Right atrium auricular region (tissue), 2 donors: ENCODE measurements at regions not wholly inside any gene's neighbourhood (a gene's known extent, or its start where the extent isn't known, plus 50 kb on each side); places are given as distances from the start of the nearest gene placed in this dataset.
A peak's percentile ranks its signal among the peaks of the same experiment; 100 is the strongest.

Experiments
- DNase-seq: peaks from one replicate; pipeline ENCODE4 v3.0.0-alpha.2; 2019; ENCODE audit warnings: low spot score
- H3K27ac ChIP-seq, 2 donors: fragments of 200-600 bp; sonication (generic); 1 replicate in 1 of 2; 2 replicates in 1 of 2; pipeline ENCODE4 v1.5.1; 2016 to 2019
- H3K27me3 ChIP-seq, 2 donors: fragments of 200-600 bp; sonication (generic); one replicate each; pipeline versions ENCODE4 v1.5.1 to v1.6.0; 2017 to 2019
- H3K36me3 ChIP-seq: fragments of 200-600 bp; sonication (generic); one replicate; pipeline ENCODE4 v1.5.1; 2016
- H3K4me1 ChIP-seq, 2 donors: fragments of 200-600 bp; sonication (generic); one replicate each; pipeline versions ENCODE4 v1.5.1 to v1.6.0; 2017 to 2019
- H3K4me3 ChIP-seq, 2 donors: fragments of 200-600 bp; sonication (generic); 1 replicate in 1 of 2; 2 replicates in 1 of 2; pipeline ENCODE4 v1.5.1; 2017 to 2019; ENCODE audit warnings: mild to moderate bottlenecking in 1 of 2, moderate library complexity in 1 of 2
- H3K9me3 ChIP-seq, 2 donors: fragments of 200-600 bp; sonication (generic); one replicate each; pipeline ENCODE4 v1.5.1; 2019
- CTCF ChIP-seq, 2 donors: fragments of 200-600 bp; sonication (generic); IDR thresholded peaks; one replicate each; pipeline ENCODE4 v1.5.1; 2019; ENCODE audit warnings: antibody characterized with exemption in 2 of 2

- no peaks in the 10 kb centered on the region for H3K27me3 ChIP-seq
- TF ChIP-seq CTCF (IDR thresholded peaks at IDR 0.05), result no peak
- no peaks in the 10 kb centered on the region for H3K9me3 ChIP-seq
- DNase-seq, result no peak
- no peaks in the 10 kb centered on the region for H3K36me3 ChIP-seq
- H3K4me3 ChIP-seq, result no peak overlapping the region
- H3K4me1 ChIP-seq, result peaks cover 0 to 25% of the 10 kb centered on the region in 2 donors
- H3K27ac ChIP-seq, result no peak overlapping the region
These were observed 806.9 kb downstream of the TNS3 start for GRCh38 chr7:46775020-46775419.

- H3K27ac ChIP-seq, result peak overlapping the region in 1 of 2 donors; percentile 38
- no peak for DNase-seq
- no peak overlapping the region for H3K4me3 ChIP-seq
- no peaks in the 10 kb centered on the region for H3K36me3 ChIP-seq
- peaks cover 0 to 25% of the 10 kb centered on the region in 2 donors for H3K4me1 ChIP-seq
- TF ChIP-seq CTCF (IDR thresholded peaks at IDR 0.05), result no peak
- no peaks in the 10 kb centered on the region for H3K9me3 ChIP-seq
- no peaks in the 10 kb centered on the region for H3K27me3 ChIP-seq
These were observed 807.4 kb downstream of the TNS3 start for GRCh38 chr7:46774515-46774914.

- DNase-seq, result no peak
- TF ChIP-seq CTCF (IDR thresholded peaks at IDR 0.05), result no peak
- Histone ChIP-seq H3K4me3 (no peak overlapping the region), H3K27me3 (no peaks in the 10 kb centered on the region), H3K27ac (peak overlapping the region in 1 of 2 donors; percentile 54), H3K4me1 (peaks cover 0 to 25% of the 10 kb centered on the region in 2 donors), H3K9me3 (no peaks in the 10 kb centered on the region), H3K36me3 (no peaks in the 10 kb centered on the region)
These were observed 809.1 kb downstream of the TNS3 start for GRCh38 chr7:46772776-46773175.

GRCh38 chr7:46767071-46767470 lies 814.8 kb downstream of the TNS3 start:
- H3K4me1 ChIP-seq, result peaks cover 0 to 14% of the 10 kb centered on the region in 2 donors
- no peaks in the 10 kb centered on the region for H3K9me3 ChIP-seq
- no peak overlapping the region for H3K4me3 ChIP-seq
- no peak for TF ChIP-seq CTCF (IDR thresholded peaks at IDR 0.05)
- DNase-seq, result no peak
- no peaks in the 10 kb centered on the region for H3K27me3 ChIP-seq
- H3K36me3 ChIP-seq, result no peaks in the 10 kb centered on the region
- H3K27ac ChIP-seq, result no peak overlapping the region

GRCh38 chr7:46764100-46764936 lies 817.6 kb downstream of the TNS3 start:
- H3K9me3 ChIP-seq, result no peaks in the 10 kb centered on the region
- DNase-seq, result no peak
- H3K27me3 ChIP-seq, result no peaks in the 10 kb centered on the region
- H3K4me1 ChIP-seq, result peaks cover 0 to 14% of the 10 kb centered on the region in 2 donors
- no peak overlapping the region for H3K27ac ChIP-seq
- H3K36me3 ChIP-seq, result no peaks in the 10 kb centered on the region
- no peak overlapping the region for H3K4me3 ChIP-seq
- no peak for TF ChIP-seq CTCF (IDR thresholded peaks at IDR 0.05)
